ENCODE measurements at regions not wholly inside any gene's neighbourhood (a gene's known extent, or its start where the extent isn't known, plus 50 kb on each side); places are given as distances from the start of the nearest gene placed in this dataset.

- Mint-ChIP-seq H3K9me3 (peaks cover 4% of the 10 kb centered on the region), H3K36me3 (peaks cover 3% of the 10 kb centered on the region), H3K4me1 (ENCODE audit: unreplicated experiment) (peaks cover 38% of the 10 kb centered on the region), H3K27ac (no peak overlapping the region), H3K27me3 (peaks cover 27% of the 10 kb centered on the region), H3K4me3 (no peak overlapping the region)
- no peak for DNase-seq (ENCODE audit: extremely low spot score, unreplicated experiment)
- no peak for TF ChIP-seq CTCF (conservative IDR thresholded peaks at IDR 0.05)
Observed at GRCh38 chr12:65597527-65597926, 226.8 kb upstream of the HMGA2 start.

- H3K4me1 Mint-ChIP-seq (ENCODE audit: unreplicated experiment), result peaks cover 38% of the 10 kb centered on the region
- H3K27me3 Mint-ChIP-seq, result peaks cover 21% of the 10 kb centered on the region
- no peak for DNase-seq (ENCODE audit: extremely low spot score, unreplicated experiment)
- no peak for TF ChIP-seq CTCF (conservative IDR thresholded peaks at IDR 0.05)
- H3K36me3 Mint-ChIP-seq, result peaks cover 3% of the 10 kb centered on the region
- no peak overlapping the region for H3K4me3 Mint-ChIP-seq
- peaks cover 4% of the 10 kb centered on the region for H3K9me3 Mint-ChIP-seq
- H3K27ac Mint-ChIP-seq, result no peak overlapping the region
Observed at GRCh38 chr12:65598688-65599087, 225.6 kb upstream of the HMGA2 start.

GRCh38 chr12:65602253-65602609 is 222.1 kb upstream of the HMGA2 start:
- H3K4me1 Mint-ChIP-seq (ENCODE audit: unreplicated experiment), result peaks cover 27% of the 10 kb centered on the region

GRCh38 chr12:65602610-65603295 is 221.5 kb upstream of the HMGA2 start:
- peaks cover 33% of the 10 kb centered on the region for H3K4me1 Mint-ChIP-seq (ENCODE audit: unreplicated experiment)
- no peak for DNase-seq (ENCODE audit: extremely low spot score, unreplicated experiment)
- TF ChIP-seq CTCF (conservative IDR thresholded peaks at IDR 0.05), result peak; percentile 81
- H3K9me3 Mint-ChIP-seq, result peaks cover 6% of the 10 kb centered on the region
- peaks cover 10% of the 10 kb centered on the region for H3K27me3 Mint-ChIP-seq
- no peaks in the 10 kb centered on the region for H3K36me3 Mint-ChIP-seq
- H3K4me3 Mint-ChIP-seq, result peak overlapping the region; percentile 46
- H3K27ac Mint-ChIP-seq, result no peak overlapping the region

More at GRCh38 chr12:65602253-65602609, 222.1 kb upstream of the HMGA2 start:
- peak overlapping the region; percentile 46 for H3K4me3 Mint-ChIP-seq
- H3K36me3 Mint-ChIP-seq, result no peaks in the 10 kb centered on the region
- peaks cover 10% of the 10 kb centered on the region for H3K27me3 Mint-ChIP-seq
- no peak overlapping the region for H3K27ac Mint-ChIP-seq
- TF ChIP-seq CTCF (conservative IDR thresholded peaks at IDR 0.05), result no peak
- peaks cover 1% of the 10 kb centered on the region for H3K9me3 Mint-ChIP-seq
- DNase-seq (ENCODE audit: extremely low spot score, unreplicated experiment), result no peak

- peaks cover 11% of the 10 kb centered on the region for H3K9me3 Mint-ChIP-seq
- no peak overlapping the region for H3K27ac Mint-ChIP-seq
- DNase-seq (ENCODE audit: extremely low spot score, unreplicated experiment), result no peak
Observed at GRCh38 chr12:65603438-65604351, 220.6 kb upstream of the HMGA2 start.

More at GRCh38 chr12:65603438-65604351, 220.6 kb upstream of the HMGA2 start:
- peaks cover 34% of the 10 kb centered on the region for H3K4me1 Mint-ChIP-seq (ENCODE audit: unreplicated experiment)
- no peak for TF ChIP-seq CTCF (conservative IDR thresholded peaks at IDR 0.05)
- H3K27me3 Mint-ChIP-seq, result peaks cover 10% of the 10 kb centered on the region
- no peaks in the 10 kb centered on the region for H3K36me3 Mint-ChIP-seq
- no peak overlapping the region for H3K4me3 Mint-ChIP-seq

Data from type B pancreatic cell (in vitro differentiated cells).